Activated CD4-positive, alpha-beta T cell treated with anti-CD3 and anti-CD28 coated beads, Interleukin-2, Interleukin-6, amounts not matched to agents 100 ng/mL and 50 ng/mL, durations not matched to agents 16 hours and 8 hours (primary cell): ENCODE measurements at regions not wholly inside any gene's neighbourhood (a gene's known extent, or its start where the extent isn't known, plus 50 kb on each side); places are given as distances from the start of the nearest gene placed in this dataset.

ENCODE experiments used
- DNase-seq: peaks from one replicate; pipeline ENCODE4 v3.0.0-alpha.2; 2020

DNA sequence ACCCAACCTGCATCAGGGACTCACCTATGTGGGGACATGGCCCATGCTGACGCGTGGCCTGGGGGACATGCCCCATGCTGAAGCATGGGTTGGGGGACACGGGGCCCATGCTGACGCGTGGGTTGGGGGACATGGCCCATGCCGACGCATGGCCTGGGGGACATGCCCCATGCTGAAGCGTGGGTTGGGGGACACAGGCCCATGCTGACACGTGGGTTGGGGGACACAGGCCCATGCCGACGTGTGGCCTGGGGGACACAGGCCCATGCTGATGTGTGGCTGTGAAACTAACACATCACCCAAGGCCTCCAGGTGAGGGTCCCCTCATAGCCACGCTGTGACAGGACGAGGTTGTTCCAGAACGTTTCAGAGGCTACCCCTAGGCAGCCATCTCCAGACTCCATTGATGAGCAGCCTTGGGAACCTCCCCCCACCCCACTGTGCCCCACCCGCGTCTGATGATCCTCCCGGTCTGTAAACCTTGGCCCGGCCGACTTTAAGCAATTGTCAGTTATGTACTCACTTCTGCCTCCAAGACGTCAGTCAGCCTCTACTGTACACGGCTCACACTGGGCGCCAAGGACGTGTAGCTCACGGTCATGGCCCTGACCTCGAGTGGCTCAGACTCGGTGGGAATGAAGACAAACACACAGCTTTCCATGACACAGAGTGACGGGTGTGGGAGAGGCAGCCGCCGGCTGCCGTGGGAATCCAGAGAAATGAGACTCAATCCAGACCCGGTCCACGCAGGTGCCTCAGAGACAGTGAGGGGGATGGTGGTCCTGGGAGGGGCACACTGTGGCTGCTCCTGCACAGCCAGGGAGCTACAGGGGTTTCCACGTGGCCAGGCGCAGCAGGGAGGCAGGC is 50.2 kb upstream of the SLC66A3 start:
- no peak for DNase-seq
